ENCODE measurements at regions not wholly inside any gene's neighbourhood (a gene's known extent, or its start where the extent isn't known, plus 50 kb on each side); places are given as distances from the start of the nearest gene placed in this dataset.

- intact Hi-C loops (cut with micrococcal nuclease; ENCODE audit: unreplicated experiment): no loop called here
- CTCF ChIA-PET: no interaction called here
- Mint-ChIP-seq H3K4me3 (ENCODE audit: low read depth, unreplicated experiment) (no peak overlapping the region), H3K27ac (ENCODE audit: unreplicated experiment) (no peak overlapping the region), H3K27me3 (ENCODE audit: unreplicated experiment) (no peaks in the 10 kb centered on the region), H3K4me1 (ENCODE audit: low read depth, unreplicated experiment) (no peaks in the 10 kb centered on the region), H3K36me3 (ENCODE audit: insufficient read depth, unreplicated experiment) (no peaks in the 10 kb centered on the region), H3K9me3 (ENCODE audit: low read depth, unreplicated experiment) (no peaks in the 10 kb centered on the region)
- no peak for TF ChIP-seq CTCF (IDR thresholded peaks at IDR 0.05; ENCODE audit: unreplicated experiment)
- BruUV-seq (replicated peaks): no TSS peak
- DNase-seq: no peak
These were observed 461.9 kb downstream of the QKI start for GRCh38 chr6:163876391-163876790.

GRCh38 chr6:163874784-163875183, 460.3 kb downstream of the QKI start:
- intact Hi-C loops (cut with micrococcal nuclease; ENCODE audit: unreplicated experiment): no loop called here
- H3K27ac Mint-ChIP-seq (ENCODE audit: unreplicated experiment): no peak overlapping the region
- no peaks in the 10 kb centered on the region for H3K36me3 Mint-ChIP-seq (ENCODE audit: insufficient read depth, unreplicated experiment)
- TF ChIP-seq CTCF (IDR thresholded peaks at IDR 0.05; ENCODE audit: unreplicated experiment): no peak
- no peaks in the 10 kb centered on the region for H3K27me3 Mint-ChIP-seq (ENCODE audit: unreplicated experiment)
- no peak overlapping the region for H3K4me3 Mint-ChIP-seq (ENCODE audit: low read depth, unreplicated experiment)
- H3K4me1 Mint-ChIP-seq (ENCODE audit: low read depth, unreplicated experiment): no peaks in the 10 kb centered on the region
- CTCF ChIA-PET: no interaction called here
- BruUV-seq (replicated peaks): no TSS peak
- no peak for DNase-seq
- H3K9me3 Mint-ChIP-seq (ENCODE audit: low read depth, unreplicated experiment): no peaks in the 10 kb centered on the region

GRCh38 chr6:163872335-163872734, 457.8 kb downstream of the QKI start:
- H3K4me1 Mint-ChIP-seq (ENCODE audit: low read depth, unreplicated experiment): no peaks in the 10 kb centered on the region
- CTCF ChIA-PET: no interaction called here
- no peak for DNase-seq
- no TSS peak for BruUV-seq (replicated peaks)
- no peaks in the 10 kb centered on the region for H3K9me3 Mint-ChIP-seq (ENCODE audit: low read depth, unreplicated experiment)
- no peak overlapping the region for H3K27ac Mint-ChIP-seq (ENCODE audit: unreplicated experiment)
- intact Hi-C loops (cut with micrococcal nuclease; ENCODE audit: unreplicated experiment): no loop called here
- TF ChIP-seq CTCF (IDR thresholded peaks at IDR 0.05; ENCODE audit: unreplicated experiment): no peak
- no peaks in the 10 kb centered on the region for H3K36me3 Mint-ChIP-seq (ENCODE audit: insufficient read depth, unreplicated experiment)
- no peak overlapping the region for H3K4me3 Mint-ChIP-seq (ENCODE audit: low read depth, unreplicated experiment)
- H3K27me3 Mint-ChIP-seq (ENCODE audit: unreplicated experiment): no peaks in the 10 kb centered on the region

GRCh38 chr6:163871616-163872015, 457.1 kb downstream of the QKI start:
- CTCF ChIA-PET: no interaction called here
- no peak for TF ChIP-seq CTCF (IDR thresholded peaks at IDR 0.05; ENCODE audit: unreplicated experiment)
- Mint-ChIP-seq H3K4me1 (ENCODE audit: low read depth, unreplicated experiment) (no peaks in the 10 kb centered on the region), H3K4me3 (ENCODE audit: low read depth, unreplicated experiment) (no peak overlapping the region), H3K27me3 (ENCODE audit: unreplicated experiment) (no peaks in the 10 kb centered on the region), H3K9me3 (ENCODE audit: low read depth, unreplicated experiment) (no peaks in the 10 kb centered on the region), H3K27ac (ENCODE audit: unreplicated experiment) (no peak overlapping the region), H3K36me3 (ENCODE audit: insufficient read depth, unreplicated experiment) (no peaks in the 10 kb centered on the region)
- no peak for DNase-seq
- intact Hi-C loops (cut with micrococcal nuclease; ENCODE audit: unreplicated experiment): no loop called here
- no TSS peak for BruUV-seq (replicated peaks)
